PC-3 (cell line): ENCODE measurements at regions not wholly inside any gene's neighbourhood (a gene's known extent, or its start where the extent isn't known, plus 50 kb on each side); places are given as distances from the start of the nearest gene placed in this dataset.

ENCODE experiments used
- EZH2 ChIP-seq: fragments of 300-600 bp; sonication (generic); IDR thresholded peaks from one replicate; pipeline ENCODE4 v1.6.1; 2017; ENCODE audit warnings: antibody characterized with exemption, mild to moderate bottlenecking, low read length; ENCODE audit not compliant: unreplicated experiment
- TF ChIP-seq, protein P1 (sequence below): fragments of 300-600 bp; sonication (generic); conservative IDR thresholded peaks from 2 replicates; pipeline ENCODE4 v1.5.1; 2017; ENCODE audit warnings: antibody characterized with exemption, low read depth, mild to moderate bottlenecking, low read length

- TF ChIP-seq, protein P1, sequence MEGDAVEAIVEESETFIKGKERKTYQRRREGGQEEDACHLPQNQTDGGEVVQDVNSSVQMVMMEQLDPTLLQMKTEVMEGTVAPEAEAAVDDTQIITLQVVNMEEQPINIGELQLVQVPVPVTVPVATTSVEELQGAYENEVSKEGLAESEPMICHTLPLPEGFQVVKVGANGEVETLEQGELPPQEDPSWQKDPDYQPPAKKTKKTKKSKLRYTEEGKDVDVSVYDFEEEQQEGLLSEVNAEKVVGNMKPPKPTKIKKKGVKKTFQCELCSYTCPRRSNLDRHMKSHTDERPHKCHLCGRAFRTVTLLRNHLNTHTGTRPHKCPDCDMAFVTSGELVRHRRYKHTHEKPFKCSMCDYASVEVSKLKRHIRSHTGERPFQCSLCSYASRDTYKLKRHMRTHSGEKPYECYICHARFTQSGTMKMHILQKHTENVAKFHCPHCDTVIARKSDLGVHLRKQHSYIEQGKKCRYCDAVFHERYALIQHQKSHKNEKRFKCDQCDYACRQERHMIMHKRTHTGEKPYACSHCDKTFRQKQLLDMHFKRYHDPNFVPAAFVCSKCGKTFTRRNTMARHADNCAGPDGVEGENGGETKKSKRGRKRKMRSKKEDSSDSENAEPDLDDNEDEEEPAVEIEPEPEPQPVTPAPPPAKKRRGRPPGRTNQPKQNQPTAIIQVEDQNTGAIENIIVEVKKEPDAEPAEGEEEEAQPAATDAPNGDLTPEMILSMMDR = no peak
- TF ChIP-seq EZH2 = no peak
Measured at GRCh38 chr5:96022971-96023370, 61.3 kb upstream of the ELL2 start.
